PFSK-1 (cell line): ENCODE measurements at regions not wholly inside any gene's neighbourhood (a gene's known extent, or its start where the extent isn't known, plus 50 kb on each side); places are given as distances from the start of the nearest gene placed in this dataset.

Experiments
- FOXP2 ChIP-seq: optimal IDR thresholded peaks from 2 replicates; pipeline ENCODE3; 2011; ENCODE audit warnings: borderline replicate concordance, control low read depth, inconsistent platforms; ENCODE audit not compliant: insufficient read depth; ENCODE audit errors: extremely low read length, extremely low read depth
- POLR2AphosphoS5 ChIP-seq: IDR thresholded peaks from 2 replicates; pipeline ENCODE4 v1.6.1; 2012; ENCODE audit warnings: low read depth, mild to moderate bottlenecking, control low read depth, low read length, moderate library complexity
- SIN3A ChIP-seq: IDR thresholded peaks from 2 replicates; pipeline ENCODE4 v1.6.1; 2012; ENCODE audit warnings: mild to moderate bottlenecking, low read length, moderate library complexity, borderline replicate concordance; ENCODE audit not compliant: insufficient read depth
- TAF1 ChIP-seq: IDR thresholded peaks from 2 replicates; pipeline ENCODE4 v1.6.1; 2012; ENCODE audit warnings: low read length, control low read depth, borderline replicate concordance; ENCODE audit not compliant: insufficient read depth
- TF ChIP-seq, protein P1 (sequence below), 2 experiments: IDR thresholded peaks; 2 replicates each; pipeline versions ENCODE4 v1.6.1 to v1.8.0; 2011 to 2012; ENCODE audit warnings: low read depth in 2 of 2, low read length in 2 of 2, control low read depth in 1 of 2, inconsistent platforms in 1 of 2, mild to moderate bottlenecking in 1 of 2, moderate library complexity in 1 of 2; ENCODE audit not compliant: insufficient read depth in 1 of 2

- TF ChIP-seq, protein P1, sequence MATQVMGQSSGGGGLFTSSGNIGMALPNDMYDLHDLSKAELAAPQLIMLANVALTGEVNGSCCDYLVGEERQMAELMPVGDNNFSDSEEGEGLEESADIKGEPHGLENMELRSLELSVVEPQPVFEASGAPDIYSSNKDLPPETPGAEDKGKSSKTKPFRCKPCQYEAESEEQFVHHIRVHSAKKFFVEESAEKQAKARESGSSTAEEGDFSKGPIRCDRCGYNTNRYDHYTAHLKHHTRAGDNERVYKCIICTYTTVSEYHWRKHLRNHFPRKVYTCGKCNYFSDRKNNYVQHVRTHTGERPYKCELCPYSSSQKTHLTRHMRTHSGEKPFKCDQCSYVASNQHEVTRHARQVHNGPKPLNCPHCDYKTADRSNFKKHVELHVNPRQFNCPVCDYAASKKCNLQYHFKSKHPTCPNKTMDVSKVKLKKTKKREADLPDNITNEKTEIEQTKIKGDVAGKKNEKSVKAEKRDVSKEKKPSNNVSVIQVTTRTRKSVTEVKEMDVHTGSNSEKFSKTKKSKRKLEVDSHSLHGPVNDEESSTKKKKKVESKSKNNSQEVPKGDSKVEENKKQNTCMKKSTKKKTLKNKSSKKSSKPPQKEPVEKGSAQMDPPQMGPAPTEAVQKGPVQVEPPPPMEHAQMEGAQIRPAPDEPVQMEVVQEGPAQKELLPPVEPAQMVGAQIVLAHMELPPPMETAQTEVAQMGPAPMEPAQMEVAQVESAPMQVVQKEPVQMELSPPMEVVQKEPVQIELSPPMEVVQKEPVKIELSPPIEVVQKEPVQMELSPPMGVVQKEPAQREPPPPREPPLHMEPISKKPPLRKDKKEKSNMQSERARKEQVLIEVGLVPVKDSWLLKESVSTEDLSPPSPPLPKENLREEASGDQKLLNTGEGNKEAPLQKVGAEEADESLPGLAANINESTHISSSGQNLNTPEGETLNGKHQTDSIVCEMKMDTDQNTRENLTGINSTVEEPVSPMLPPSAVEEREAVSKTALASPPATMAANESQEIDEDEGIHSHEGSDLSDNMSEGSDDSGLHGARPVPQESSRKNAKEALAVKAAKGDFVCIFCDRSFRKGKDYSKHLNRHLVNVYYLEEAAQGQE (IDR thresholded peaks at IDR 0.05; ENCODE audit: insufficient read depth in 1 of 2, low read depth in 2 of 2, low read length in 2 of 2): no peak
- TF ChIP-seq POLR2AphosphoS5 (no peak), FOXP2 (no peak), TAF1 (no peak), SIN3A (no peak)
These were observed 169.1 kb upstream of the ADRA1D start for GRCh38 chr20:4418141-4418540.
